ENCODE measurements at regions not wholly inside any gene's neighbourhood (a gene's known extent, or its start where the extent isn't known, plus 50 kb on each side); places are given as distances from the start of the nearest gene placed in this dataset.
"Not testable (repeated sequence)": the region's sequence is repeated elsewhere in the genome, so short reads cannot be mapped to it uniquely, and the experiment has no call there.

- not testable (repeated sequence) for H2BK120ac ChIP-seq (ENCODE audit: low read depth, low read length); H2AK5ac ChIP-seq (ENCODE audit: low read depth, low read length); H3K4me3 ChIP-seq (ENCODE audit: low read length in 2 of 2); H2BK12ac ChIP-seq (ENCODE audit: low read length); DNase-seq (ENCODE audit: low spot score); H3K9me3 ChIP-seq (replicated peaks in 1 of 2; ENCODE audit: control insufficient read depth in 2 of 2, insufficient read depth in 1 of 2, low read depth in 1 of 2, low read length in 2 of 2); H2AFZ ChIP-seq (ENCODE audit: low read length); H3K18ac ChIP-seq (ENCODE audit: low read length); H3K4me2 ChIP-seq (ENCODE audit: insufficient read depth, low read length, poor library complexity, severe bottlenecking); H2BK15ac ChIP-seq (ENCODE audit: low read length); H4K8ac ChIP-seq (ENCODE audit: low read depth, low read length); H3K79me1 ChIP-seq (ENCODE audit: low read depth, low read length); H3K36me3 ChIP-seq (replicated peaks in 1 of 2; ENCODE audit: control insufficient read depth in 2 of 2, insufficient read depth in 2 of 2, low read length in 2 of 2); H3K27ac ChIP-seq (replicated peaks; ENCODE audit: low read length); H3K9ac ChIP-seq (ENCODE audit: low read depth, low read length, poor library complexity); H3K4ac ChIP-seq (ENCODE audit: low read length); H3K4me1 ChIP-seq (ENCODE audit: control insufficient read depth in 2 of 2, insufficient read depth in 1 of 2, low read depth in 1 of 2, low read length in 2 of 2); H3K14ac ChIP-seq (ENCODE audit: low read length); H3K23ac ChIP-seq (ENCODE audit: low read depth, low read length, poor library complexity); H4K91ac ChIP-seq (ENCODE audit: low read depth, low read length, poor library complexity); H3K27me3 ChIP-seq (ENCODE audit: control insufficient read depth in 3 of 3, insufficient read depth in 3 of 3, low read depth in 1 of 3, low read length in 3 of 3); H2BK5ac ChIP-seq (ENCODE audit: low read length)
- WGBS, 2 donors (ENCODE audit: extremely low coverage in 2 of 2, insufficient read length in 2 of 2, insufficient replicate concordance in 1 of 2) = no CpG with 5 or more reads among the region's 4 CpGs
Observed at GRCh38 chr6:58016614-58017013, 699.2 kb downstream of the PRIM2 start.

- H3K14ac ChIP-seq (ENCODE audit: low read length); H3K9me3 ChIP-seq (replicated peaks in 1 of 2; ENCODE audit: control insufficient read depth in 2 of 2, insufficient read depth in 1 of 2, low read depth in 1 of 2, low read length in 2 of 2); H3K4me1 ChIP-seq (ENCODE audit: control insufficient read depth in 2 of 2, insufficient read depth in 1 of 2, low read depth in 1 of 2, low read length in 2 of 2); H3K4me2 ChIP-seq (ENCODE audit: insufficient read depth, low read length, poor library complexity, severe bottlenecking); H3K27ac ChIP-seq (replicated peaks; ENCODE audit: low read length); H4K91ac ChIP-seq (ENCODE audit: low read depth, low read length, poor library complexity); H2BK12ac ChIP-seq (ENCODE audit: low read length); DNase-seq (ENCODE audit: low spot score); H3K9ac ChIP-seq (ENCODE audit: low read depth, low read length, poor library complexity); H2AFZ ChIP-seq (ENCODE audit: low read length); H3K36me3 ChIP-seq (replicated peaks in 1 of 2; ENCODE audit: control insufficient read depth in 2 of 2, insufficient read depth in 2 of 2, low read length in 2 of 2); H3K23ac ChIP-seq (ENCODE audit: low read depth, low read length, poor library complexity); H2BK15ac ChIP-seq (ENCODE audit: low read length); H2BK120ac ChIP-seq (ENCODE audit: low read depth, low read length); H3K18ac ChIP-seq (ENCODE audit: low read length); H3K4ac ChIP-seq (ENCODE audit: low read length); H3K4me3 ChIP-seq (ENCODE audit: low read length in 2 of 2); H3K79me1 ChIP-seq (ENCODE audit: low read depth, low read length); H3K27me3 ChIP-seq (ENCODE audit: control insufficient read depth in 3 of 3, insufficient read depth in 3 of 3, low read depth in 1 of 3, low read length in 3 of 3); H2BK5ac ChIP-seq (ENCODE audit: low read length); H2AK5ac ChIP-seq (ENCODE audit: low read depth, low read length); H4K8ac ChIP-seq (ENCODE audit: low read depth, low read length): not testable (repeated sequence)
- WGBS, 2 donors (ENCODE audit: extremely low coverage in 2 of 2, insufficient read length in 2 of 2, insufficient replicate concordance in 1 of 2) = no CpG with 5 or more reads among the region's 5 CpGs
Observed at GRCh38 chr6:58028188-58028587, 710.8 kb downstream of the PRIM2 start.

GRCh38 chr6:58038213-58038612 is 720.8 kb downstream of the PRIM2 start:
- H2BK120ac ChIP-seq (ENCODE audit: low read depth, low read length) = not testable (repeated sequence)

DNA sequence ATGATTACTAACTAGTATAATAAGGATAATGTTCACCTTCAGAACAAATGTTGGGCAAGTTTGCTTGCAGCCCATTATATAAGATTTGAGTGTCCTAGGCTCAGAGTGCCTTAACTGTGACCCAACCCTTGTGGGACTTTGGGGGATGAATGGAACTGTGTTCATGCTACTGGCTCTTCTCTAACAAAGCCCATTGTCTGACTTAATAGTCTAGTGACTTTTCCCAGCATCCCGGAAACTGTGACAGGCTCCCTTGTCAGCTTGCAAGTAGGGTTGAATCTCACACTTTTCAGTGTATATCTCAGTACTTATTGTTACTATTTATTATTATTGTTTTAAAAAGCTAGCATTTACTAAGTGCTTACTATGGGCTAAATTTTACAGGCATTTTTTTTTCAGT is 729.2 kb downstream of the PRIM2 start:
- not testable (repeated sequence) for H4K91ac ChIP-seq (ENCODE audit: low read depth, low read length, poor library complexity); H3K79me1 ChIP-seq (ENCODE audit: low read depth, low read length); H3K14ac ChIP-seq (ENCODE audit: low read length); H3K9ac ChIP-seq (ENCODE audit: low read depth, low read length, poor library complexity); H2AK5ac ChIP-seq (ENCODE audit: low read depth, low read length); H2BK12ac ChIP-seq (ENCODE audit: low read length); H3K4me1 ChIP-seq (ENCODE audit: control insufficient read depth in 2 of 2, insufficient read depth in 1 of 2, low read depth in 1 of 2, low read length in 2 of 2); H3K36me3 ChIP-seq (replicated peaks in 1 of 2; ENCODE audit: control insufficient read depth in 2 of 2, insufficient read depth in 2 of 2, low read length in 2 of 2); H3K27ac ChIP-seq (replicated peaks; ENCODE audit: low read length); H2BK120ac ChIP-seq (ENCODE audit: low read depth, low read length); H3K9me3 ChIP-seq (replicated peaks in 1 of 2; ENCODE audit: control insufficient read depth in 2 of 2, insufficient read depth in 1 of 2, low read depth in 1 of 2, low read length in 2 of 2); DNase-seq (ENCODE audit: low spot score); H2AFZ ChIP-seq (ENCODE audit: low read length); H3K23ac ChIP-seq (ENCODE audit: low read depth, low read length, poor library complexity); H3K4me2 ChIP-seq (ENCODE audit: insufficient read depth, low read length, poor library complexity, severe bottlenecking); H2BK5ac ChIP-seq (ENCODE audit: low read length); H3K4ac ChIP-seq (ENCODE audit: low read length); H3K27me3 ChIP-seq (ENCODE audit: control insufficient read depth in 3 of 3, insufficient read depth in 3 of 3, low read depth in 1 of 3, low read length in 3 of 3); H3K4me3 ChIP-seq (ENCODE audit: low read length in 2 of 2); H2BK15ac ChIP-seq (ENCODE audit: low read length); H3K18ac ChIP-seq (ENCODE audit: low read length); H4K8ac ChIP-seq (ENCODE audit: low read depth, low read length)
- WGBS, 2 donors (ENCODE audit: extremely low coverage in 2 of 2, insufficient read length in 2 of 2, insufficient replicate concordance in 1 of 2) = no CpG with 5 or more reads among the region's 1 CpG

More at GRCh38 chr6:58038213-58038612, 720.8 kb downstream of the PRIM2 start:
- not testable (repeated sequence) for H3K79me1 ChIP-seq (ENCODE audit: low read depth, low read length); H3K4me1 ChIP-seq (ENCODE audit: control insufficient read depth in 2 of 2, insufficient read depth in 1 of 2, low read depth in 1 of 2, low read length in 2 of 2); H2BK12ac ChIP-seq (ENCODE audit: low read length); H3K9me3 ChIP-seq (replicated peaks in 1 of 2; ENCODE audit: control insufficient read depth in 2 of 2, insufficient read depth in 1 of 2, low read depth in 1 of 2, low read length in 2 of 2); H3K27me3 ChIP-seq (ENCODE audit: control insufficient read depth in 3 of 3, insufficient read depth in 3 of 3, low read depth in 1 of 3, low read length in 3 of 3); H3K4ac ChIP-seq (ENCODE audit: low read length); H3K18ac ChIP-seq (ENCODE audit: low read length); H2AFZ ChIP-seq (ENCODE audit: low read length); H3K4me2 ChIP-seq (ENCODE audit: insufficient read depth, low read length, poor library complexity, severe bottlenecking); H4K8ac ChIP-seq (ENCODE audit: low read depth, low read length); H2BK5ac ChIP-seq (ENCODE audit: low read length); H2BK15ac ChIP-seq (ENCODE audit: low read length); H3K14ac ChIP-seq (ENCODE audit: low read length); H3K9ac ChIP-seq (ENCODE audit: low read depth, low read length, poor library complexity); H4K91ac ChIP-seq (ENCODE audit: low read depth, low read length, poor library complexity); H3K27ac ChIP-seq (replicated peaks; ENCODE audit: low read length); DNase-seq (ENCODE audit: low spot score); H3K4me3 ChIP-seq (ENCODE audit: low read length in 2 of 2); H3K36me3 ChIP-seq (replicated peaks in 1 of 2; ENCODE audit: control insufficient read depth in 2 of 2, insufficient read depth in 2 of 2, low read length in 2 of 2); H3K23ac ChIP-seq (ENCODE audit: low read depth, low read length, poor library complexity); H2AK5ac ChIP-seq (ENCODE audit: low read depth, low read length)
- WGBS, 2 donors (ENCODE audit: extremely low coverage in 2 of 2, insufficient read length in 2 of 2, insufficient replicate concordance in 1 of 2) = no CpG with 5 or more reads among the region's 11 CpGs
